ENCODE measurements at regions not wholly inside any gene's neighbourhood (a gene's known extent, or its start where the extent isn't known, plus 50 kb on each side); places are given as distances from the start of the nearest gene placed in this dataset.

DNA sequence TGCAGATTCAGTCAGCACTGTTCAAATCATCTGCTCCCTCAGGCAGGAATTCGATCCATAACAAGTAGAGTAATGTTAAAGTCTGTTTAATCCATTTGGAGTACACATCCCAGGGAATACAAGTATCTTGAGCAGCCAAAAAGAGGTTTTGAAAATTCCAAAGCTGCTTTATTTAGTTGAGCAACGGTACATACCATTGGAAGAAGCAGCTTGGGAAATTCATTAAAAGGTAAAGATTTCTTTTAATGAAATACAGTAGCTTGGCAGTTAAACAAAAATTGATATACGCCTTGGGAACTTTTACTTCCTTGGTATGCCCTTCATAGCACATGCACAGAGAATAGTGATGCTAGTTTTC is 153.8 kb downstream of the LRIG3 start:
- Histone ChIP-seq H3K79me2 (ENCODE audit: control insufficient read depth, insufficient read depth, low read length) (no peaks in the 10 kb centered on the region), H3K27ac (ENCODE audit: low read length in 2 of 2) (no peak overlapping the region), H3K36me3 (replicated peaks in 1 of 2; ENCODE audit: control extremely low read depth in 1 of 2, control insufficient read depth in 1 of 2, extremely low read depth in 1 of 2, insufficient read depth in 2 of 2, low read length in 1 of 2) (no peaks in the 10 kb centered on the region), H3K4me1 (ENCODE audit: control insufficient read depth in 2 of 2, insufficient read depth in 2 of 2, low read length in 2 of 2) (no peaks in the 10 kb centered on the region), H3K4me3 (ENCODE audit: control extremely low read depth in 1 of 5, extremely low read depth in 1 of 5, insufficient read depth in 1 of 5, low read depth in 2 of 5, low read length in 4 of 5) (no peak overlapping the region), H3K4me2 (replicated peaks; ENCODE audit: low read depth, low read length, poor library complexity, severe bottlenecking) (no peak overlapping the region), H3K27me3 (replicated peaks in 1 of 4; ENCODE audit: control extremely low read depth in 1 of 4, control insufficient read depth in 3 of 4, insufficient read depth in 4 of 4, low read length in 3 of 4) (no peaks in the 10 kb centered on the region), H2AFZ (ENCODE audit: insufficient read depth, low read depth, low read length, poor library complexity, severe bottlenecking) (no peak overlapping the region), H4K20me1 (ENCODE audit: control insufficient read depth, insufficient read depth, low read length, poor library complexity, severe bottlenecking) (no peaks in the 10 kb centered on the region), H3K9ac (ENCODE audit: low read length) (no peak overlapping the region), H3K9me3 (ENCODE audit: control extremely low read depth in 1 of 3, control insufficient read depth in 2 of 3, insufficient read depth in 1 of 3, low read length in 2 of 3) (no peaks in the 10 kb centered on the region)
- ChIA-PET POLR2A (no interaction called here), CTCF (no interaction called here)
- intact Hi-C loops (cut with micrococcal nuclease), result no loop called here
- no peak for DNase-seq
- TF ChIP-seq, protein P1, sequence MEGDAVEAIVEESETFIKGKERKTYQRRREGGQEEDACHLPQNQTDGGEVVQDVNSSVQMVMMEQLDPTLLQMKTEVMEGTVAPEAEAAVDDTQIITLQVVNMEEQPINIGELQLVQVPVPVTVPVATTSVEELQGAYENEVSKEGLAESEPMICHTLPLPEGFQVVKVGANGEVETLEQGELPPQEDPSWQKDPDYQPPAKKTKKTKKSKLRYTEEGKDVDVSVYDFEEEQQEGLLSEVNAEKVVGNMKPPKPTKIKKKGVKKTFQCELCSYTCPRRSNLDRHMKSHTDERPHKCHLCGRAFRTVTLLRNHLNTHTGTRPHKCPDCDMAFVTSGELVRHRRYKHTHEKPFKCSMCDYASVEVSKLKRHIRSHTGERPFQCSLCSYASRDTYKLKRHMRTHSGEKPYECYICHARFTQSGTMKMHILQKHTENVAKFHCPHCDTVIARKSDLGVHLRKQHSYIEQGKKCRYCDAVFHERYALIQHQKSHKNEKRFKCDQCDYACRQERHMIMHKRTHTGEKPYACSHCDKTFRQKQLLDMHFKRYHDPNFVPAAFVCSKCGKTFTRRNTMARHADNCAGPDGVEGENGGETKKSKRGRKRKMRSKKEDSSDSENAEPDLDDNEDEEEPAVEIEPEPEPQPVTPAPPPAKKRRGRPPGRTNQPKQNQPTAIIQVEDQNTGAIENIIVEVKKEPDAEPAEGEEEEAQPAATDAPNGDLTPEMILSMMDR (IDR thresholded peaks at IDR 0.05), result no peak
- no peak for TF ChIP-seq EZH2 (IDR thresholded peaks at IDR 0.05; ENCODE audit: borderline replicate concordance, insufficient read depth, low read depth, low read length, poor library complexity, severe bottlenecking)
- Mint-ChIP-seq H3K4me3 (no peak overlapping the region), H3K4me1 (no peaks in the 10 kb centered on the region), H3K27me3 (no peaks in the 10 kb centered on the region), H3K27ac (no peak overlapping the region), H3K9me3 (ENCODE audit: insufficient read depth) (peaks cover 2% of the 10 kb centered on the region)
- WGBS (ENCODE audit: insufficient coverage), result 57% methylated on average over 1 of the region's 3 CpGs
- ATAC-seq (ENCODE audit: low read depth), result no peak

DNA sequence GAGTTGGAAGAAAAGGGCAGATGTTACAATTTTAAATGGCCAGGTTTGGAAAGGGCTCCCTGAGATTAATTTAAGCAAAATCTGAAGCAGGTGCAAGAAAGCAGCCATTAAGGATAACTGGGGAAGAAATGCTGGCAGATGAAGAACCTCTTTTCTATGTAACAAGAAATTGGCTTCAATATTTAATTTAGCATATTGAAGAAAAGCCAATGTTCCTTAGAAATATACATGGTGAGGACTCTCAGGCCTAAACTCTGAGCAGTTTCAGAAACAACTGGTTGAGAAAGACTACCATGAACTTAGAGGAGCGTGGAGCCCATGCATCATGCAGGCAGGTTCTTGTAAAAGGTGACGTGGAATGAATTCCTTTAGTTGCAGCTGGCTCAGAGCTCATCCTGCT is 152.8 kb downstream of the LRIG3 start:
- intact Hi-C loops (cut with micrococcal nuclease), result no loop called here
- no peak for TF ChIP-seq EZH2 (IDR thresholded peaks at IDR 0.05; ENCODE audit: borderline replicate concordance, insufficient read depth, low read depth, low read length, poor library complexity, severe bottlenecking)
- TF ChIP-seq, protein P1 (IDR thresholded peaks at IDR 0.05), result no peak
- no peak for DNase-seq

More for the DNA sequence above, 152.8 kb downstream of the LRIG3 start:
- WGBS (ENCODE audit: insufficient coverage), result 71% methylated on average over 1 of the region's 2 CpGs
- H3K4me1 Mint-ChIP-seq, result no peaks in the 10 kb centered on the region
- ChIA-PET CTCF (no interaction called here), POLR2A (no interaction called here)
- H3K4me2 ChIP-seq (replicated peaks; ENCODE audit: low read depth, low read length, poor library complexity, severe bottlenecking), result no peak overlapping the region
- H3K4me3 Mint-ChIP-seq, result no peak overlapping the region
- H3K4me3 ChIP-seq (ENCODE audit: control extremely low read depth in 1 of 5, extremely low read depth in 1 of 5, insufficient read depth in 1 of 5, low read depth in 2 of 5, low read length in 4 of 5), result no peak overlapping the region
- H3K36me3 ChIP-seq (replicated peaks in 1 of 2; ENCODE audit: control extremely low read depth in 1 of 2, control insufficient read depth in 1 of 2, extremely low read depth in 1 of 2, insufficient read depth in 2 of 2, low read length in 1 of 2), result no peaks in the 10 kb centered on the region
- H3K9ac ChIP-seq (ENCODE audit: low read length), result no peak overlapping the region
- no peaks in the 10 kb centered on the region for H3K4me1 ChIP-seq (ENCODE audit: control insufficient read depth in 2 of 2, insufficient read depth in 2 of 2, low read length in 2 of 2)
- no peak for ATAC-seq (ENCODE audit: low read depth)
- H4K20me1 ChIP-seq (ENCODE audit: control insufficient read depth, insufficient read depth, low read length, poor library complexity, severe bottlenecking), result no peaks in the 10 kb centered on the region
- H3K9me3 Mint-ChIP-seq (ENCODE audit: insufficient read depth), result peaks cover 2% of the 10 kb centered on the region
- H2AFZ ChIP-seq (ENCODE audit: insufficient read depth, low read depth, low read length, poor library complexity, severe bottlenecking), result no peak overlapping the region
- no peaks in the 10 kb centered on the region for H3K79me2 ChIP-seq (ENCODE audit: control insufficient read depth, insufficient read depth, low read length)
- no peaks in the 10 kb centered on the region for H3K27me3 ChIP-seq (replicated peaks in 1 of 4; ENCODE audit: control extremely low read depth in 1 of 4, control insufficient read depth in 3 of 4, insufficient read depth in 4 of 4, low read length in 3 of 4)
- no peaks in the 10 kb centered on the region for H3K9me3 ChIP-seq (ENCODE audit: control extremely low read depth in 1 of 3, control insufficient read depth in 2 of 3, insufficient read depth in 1 of 3, low read length in 2 of 3)
- no peak overlapping the region for H3K27ac ChIP-seq (ENCODE audit: low read length in 2 of 2)
- H3K27me3 Mint-ChIP-seq, result no peaks in the 10 kb centered on the region
- no peak overlapping the region for H3K27ac Mint-ChIP-seq

All from B cell (primary cell).